K562 (cell line): ENCODE measurements at regions not wholly inside any gene's neighbourhood (a gene's known extent, or its start where the extent isn't known, plus 50 kb on each side); places are given as distances from the start of the nearest gene placed in this dataset.

Source experiments
- ATAC-seq: fragments of 200-7000 bp; cut with Tn5 transposase; 3 replicates; pipeline ENCODE4 v1.9.1; 2020; ENCODE audit warnings: moderate library complexity
- BruUV-seq: library from RNA; stranded (reverse); fragments of 400-500 nt; replicated peaks from 2 replicates; lab custom pipeline; 2021; lab: Mats Ljungman, UMichigan
- CTCF ChIA-PET: fragments of 300-600 bp; formaldehyde crosslinking; extraction: SDS; loops from one replicate; lab custom pipeline; 2021; ENCODE audit warnings: low intra/inter-chr PET ratio; lab: Yijun Ruan, JAX
- POLR2A ChIA-PET: fragments of 300-600, 350-650 bp; sonication (Branson Sonifier 250); formaldehyde crosslinking; extraction: SDS; loops from one replicate; lab custom pipeline; 2021; ENCODE audit warnings: antibody characterized with exemption, inconsistent platforms; lab: Yijun Ruan, JAX
- DNase-seq, 4 experiments: peaks; one replicate each; pipeline versions ENCODE4 v3.0.0 to v3.0.0-alpha.2; 2011 to 2018; ENCODE audit warnings: low spot score in 3 of 4, mixed read lengths in 3 of 4; ENCODE audit errors: extremely low read depth in 1 of 4
- FAIRE-seq: peaks from 2 replicates; lab custom pipeline; 2011; peaks lifted over from hg19 to GRCh38; lab: Jason Lieb, UNC
- H2AFZ ChIP-seq: 2 replicates; pipeline ENCODE4 v1.6.0; 2011; ENCODE audit warnings: low read depth, low read length, control low read depth, inconsistent platforms
- H3K27ac ChIP-seq: fragments of 200-600 bp; 3 replicates; pipeline ENCODE4 v1.8.0; 2011; ENCODE audit warnings: low read depth, mild to moderate bottlenecking, control low read depth, inconsistent platforms, low read length, moderate library complexity, mixed read lengths; ENCODE audit errors: extremely low read depth
- H3K27me3 ChIP-seq, 2 experiments: fragments of 300-600 bp in 1 of 2; 2 replicates in 1 of 2; 3 replicates in 1 of 2; pipeline versions ENCODE4 v1.6.0 to v1.8.0; 2011; ENCODE audit warnings: inconsistent platforms in 2 of 2, low read length in 2 of 2, mild to moderate bottlenecking in 1 of 2, mixed read lengths in 1 of 2, moderate library complexity in 1 of 2; ENCODE audit not compliant: control insufficient read depth in 2 of 2, insufficient read depth in 2 of 2
- H3K36me3 ChIP-seq: fragments of 300-600 bp; 3 replicates; pipeline ENCODE4 v1.8.0; 2011; ENCODE audit warnings: mild to moderate bottlenecking, low read length, inconsistent platforms; ENCODE audit not compliant: control insufficient read depth, insufficient read depth
- H3K4me1 ChIP-seq, 2 experiments: fragments of 200-600 bp in 1 of 2; replicated peaks in 1 of 2; 2 replicates in 1 of 2; 3 replicates in 1 of 2; pipeline versions ENCODE4 v1.5.1 to v1.8.0; 2011; ENCODE audit warnings: inconsistent platforms in 2 of 2, low read length in 2 of 2, mild to moderate bottlenecking in 1 of 2, mixed read lengths in 1 of 2, moderate library complexity in 1 of 2; ENCODE audit not compliant: control insufficient read depth in 2 of 2, insufficient read depth in 2 of 2
- H3K4me2 ChIP-seq: 2 replicates; pipeline ENCODE4 v1.6.1; 2011; ENCODE audit warnings: low read length, control low read depth, inconsistent platforms, mixed read lengths; ENCODE audit not compliant: insufficient read depth
- H3K4me3 ChIP-seq: fragments of 200-600 bp; sonication (generic), shearing (Covaris generic); 2 replicates; pipeline ENCODE4 v1.5.1; 2016; ENCODE audit warnings: control low read depth, inconsistent platforms
- H3K79me2 ChIP-seq: fragments of 200-600 bp; 3 replicates; pipeline ENCODE4 v1.8.0; 2011; ENCODE audit warnings: low read length, inconsistent platforms; ENCODE audit not compliant: control insufficient read depth, insufficient read depth
- H3K9ac ChIP-seq, 2 experiments: 2 replicates each; pipeline versions ENCODE4 v1.6.0 to v1.6.1; 2011; ENCODE audit warnings: low read depth in 2 of 2, low read length in 2 of 2, control low read depth in 1 of 2, inconsistent platforms in 1 of 2, mild to moderate bottlenecking in 1 of 2, mixed read lengths in 1 of 2; ENCODE audit not compliant: insufficient read depth in 1 of 2
- H3K9me1 ChIP-seq: one replicate; pipeline ENCODE4 v1.6.0; 2011; ENCODE audit warnings: inconsistent platforms, mild to moderate bottlenecking, low read length, moderate library complexity; ENCODE audit not compliant: control insufficient read depth, insufficient read depth
- H3K9me3 ChIP-seq: replicated peaks from 2 replicates; pipeline ENCODE4 v1.5.1; 2011; ENCODE audit warnings: low read depth, low read length, inconsistent platforms; ENCODE audit not compliant: control insufficient read depth, insufficient read depth
- H4K20me1 ChIP-seq: replicated peaks from 2 replicates; pipeline ENCODE4 v1.6.1; 2011; ENCODE audit warnings: low read length, inconsistent platforms, mixed read lengths; ENCODE audit not compliant: control insufficient read depth, insufficient read depth
- BACH1 ChIP-seq: fragments of 200-800 bp; sonication (Bioruptor generic); IDR thresholded peaks from 2 replicates; pipeline ENCODE4 v1.6.1; 2016; ENCODE audit warnings: missing genetic modification characterization, missing compliant biosample characterization
- CEBPG ChIP-seq, 3 experiments: fragments of 200-800 bp in 1 of 3; sonication (Bioruptor generic) in 1 of 3; sonication (generic) in 1 of 3; formaldehyde crosslinking in 1 of 3; IDR thresholded peaks in 2 of 3; conservative IDR thresholded peaks in 1 of 3; 2 replicates each; pipeline versions ENCODE4 v1.6.1 to v1.8.0; 2016 to 2022; ENCODE audit warnings: missing compliant biosample characterization in 2 of 3, missing genetic modification characterization in 2 of 3, mild to moderate bottlenecking in 1 of 3, missing genetic modification reagents in 1 of 3
- DMBX1 ChIP-seq: fragments of 250-450 bp; sonication (Bioruptor Pico); IDR thresholded peaks from 2 replicates; pipeline ENCODE4 v1.8.0; 2022; ENCODE audit warnings: inconsistent platforms, mild to moderate bottlenecking, moderate library complexity, borderline replicate concordance
- ETS2 ChIP-seq: IDR thresholded peaks from 2 replicates; pipeline ENCODE4 v1.6.1; 2016; ENCODE audit warnings: borderline replicate concordance, missing genetic modification characterization, mild to moderate bottlenecking, moderate library complexity, missing compliant biosample characterization; ENCODE audit not compliant: poor library complexity, severe bottlenecking
- PRMT5 ChIP-seq: sonication (generic); formaldehyde crosslinking; IDR thresholded peaks from 2 replicates; pipeline ENCODE4 v1.5.0; 2020; ENCODE audit warnings: missing genetic modification reagents
- RERE ChIP-seq: sonication (generic); formaldehyde crosslinking; IDR thresholded peaks from 2 replicates; pipeline ENCODE4 v1.8.0; 2023; ENCODE audit warnings: missing genetic modification reagents, mild to moderate bottlenecking, borderline replicate concordance
- TBP ChIP-seq: optimal IDR thresholded peaks from 2 replicates; pipeline ENCODE3; 2011; ENCODE audit warnings: low read depth, low read length, improper control_type of control experiment
- THRA ChIP-seq: fragments of 450-650 bp; IDR thresholded peaks from 2 replicates; pipeline ENCODE4 v1.6.1; 2017; ENCODE audit warnings: mild to moderate bottlenecking, moderate library complexity
- UBTF ChIP-seq, 2 experiments: IDR thresholded peaks; 2 replicates each; pipeline ENCODE4 v1.6.1; 2012; ENCODE audit warnings: improper control_type of control experiment in 2 of 2, low read depth in 2 of 2, low read length in 2 of 2, borderline replicate concordance in 1 of 2
- XRCC5 ChIP-seq: fragments of 200-400 bp; formaldehyde crosslinking; IDR thresholded peaks from 2 replicates; pipeline ENCODE4 v1.6.1; 2017; ENCODE audit warnings: low read depth, mild to moderate bottlenecking, low read length
- ZBTB43 ChIP-seq: sonication (generic); formaldehyde crosslinking; IDR thresholded peaks from 2 replicates; pipeline ENCODE4 v1.8.0; 2023; ENCODE audit warnings: mild to moderate bottlenecking, missing genetic modification reagents
- ZNF583 ChIP-seq: fragments of 250-450 bp; sonication (Bioruptor Pico); IDR thresholded peaks from 2 replicates; pipeline ENCODE4 v1.4.0; 2020
- WGBS: fragments of 100-300 bp; shearing (Covaris generic); methylation state at CpG from one replicate; pipeline ENCODE4 v1.1.6; 2016; ENCODE audit warnings: low coverage, mixed read lengths; ENCODE audit not compliant: insufficient coverage; ENCODE audit errors: missing lambda C conversion rate; 5-methylcytosine and 5-hydroxymethylcytosine counted together
- in situ Hi-C: fragments of 300-500 bp; cut with MboI; formaldehyde crosslinking; loops from 4 replicates; pipeline ENCODE4 v1.15.0; 2018; ENCODE audit warnings: inconsistent platforms, mixed read lengths
- intact Hi-C: fragments of 100-400 bp; cut with micrococcal nuclease; formaldehyde crosslinking; loops from 2 replicates; pipeline ENCODE4 v1.14.2; 2022

GRCh38 chrX:67415937-67416336, 127.9 kb upstream of the AR start:
- ChIA-PET POLR2A (no interaction called here), CTCF (no interaction called here)
- FAIRE-seq (no peak), DNase-seq (no peak), ATAC-seq (no peak)
- no peaks in the 10 kb centered on the region for H4K20me1 ChIP-seq
- intact Hi-C loops (no loop called here), in situ Hi-C loops (no loop called here)
- H3K36me3 ChIP-seq, result no peaks in the 10 kb centered on the region
- H3K27me3 ChIP-seq, result no peaks in the 10 kb centered on the region
- H3K9me1 ChIP-seq, result no peaks in the 10 kb centered on the region
- H3K9me3 ChIP-seq, result no peaks in the 10 kb centered on the region
- BruUV-seq, result no TSS peak
- H3K4me1 ChIP-seq, result no peaks in the 10 kb centered on the region
- H3K27ac ChIP-seq, result no peak overlapping the region
- WGBS, result 0% methylated on average over 2 of the region's 2 CpGs
- no peaks in the 10 kb centered on the region for H3K79me2 ChIP-seq
- no peak overlapping the region for H3K9ac ChIP-seq
- H2AFZ ChIP-seq, result no peak overlapping the region
- no peak overlapping the region for H3K4me3 ChIP-seq
- no peak overlapping the region for H3K4me2 ChIP-seq
- no peak for TF ChIP-seq XRCC5
- no peak for TF ChIP-seq DMBX1
- TF ChIP-seq BACH1 (tag), result no peak
- TF ChIP-seq THRA, result no peak
- TF ChIP-seq ZNF583 (CRISPR knock-in tag), result no peak
- TF ChIP-seq PRMT5, result no peak
- no peak for TF ChIP-seq ETS2 (tag)
- no peak for TF ChIP-seq UBTF (IDR thresholded peaks at IDR 0.05; ENCODE audit: borderline replicate concordance in 1 of 2, low read depth in 2 of 2, low read length in 2 of 2)
- TF ChIP-seq TBP, result no peak
- no peak for TF ChIP-seq CEBPG (CRISPR knock-in tag; IDR thresholded peaks at IDR 0.05)
- TF ChIP-seq CEBPG (tag; conservative IDR thresholded peaks at IDR 0.05 in 1 of 2, IDR thresholded peaks at IDR 0.05 in 1 of 2), result no peak
- TF ChIP-seq RERE, result no peak
- no peak for TF ChIP-seq ZBTB43
